Neural progenitor cell (in vitro differentiated cells): ENCODE measurements at regions not wholly inside any gene's neighbourhood (a gene's known extent, or its start where the extent isn't known, plus 50 kb on each side); places are given as distances from the start of the nearest gene placed in this dataset.

ENCODE experiments used
- DNase-seq: peaks from one replicate; pipeline ENCODE4 v3.0.0-alpha.2; 2016; ENCODE audit warnings: low spot score
- H2AFZ ChIP-seq: fragments of 200-600 bp; sonication (generic); replicated peaks from 2 replicates; pipeline ENCODE4 v1.6.1; 2016; ENCODE audit warnings: antibody characterized with exemption
- H3F3A ChIP-seq: fragments of 200-600 bp; sonication (generic); 2 replicates; pipeline ENCODE4 v1.6.1; 2016; ENCODE audit warnings: antibody characterized with exemption, low read depth
- H3K27ac ChIP-seq: fragments of 200-600 bp; sonication (generic); 2 replicates; pipeline ENCODE4 v1.5.1; 2016; ENCODE audit warnings: mild to moderate bottlenecking
- H3K27me3 ChIP-seq: fragments of 200-600 bp; sonication (generic); 2 replicates; pipeline ENCODE4 v1.6.1; 2016; ENCODE audit warnings: mild to moderate bottlenecking, moderate library complexity
- H3K36me3 ChIP-seq: fragments of 200-600 bp; sonication (generic); 2 replicates; pipeline ENCODE4 v1.5.1; 2016
- H3K4me1 ChIP-seq: fragments of 200-600 bp; sonication (generic); 2 replicates; pipeline ENCODE4 v1.6.1; 2016; ENCODE audit warnings: mixed run types
- H3K4me2 ChIP-seq: fragments of 200-600 bp; sonication (generic); 2 replicates; pipeline ENCODE4 v1.6.1; 2016
- H3K4me3 ChIP-seq: fragments of 200-600 bp; sonication (generic); 2 replicates; pipeline ENCODE4 v1.5.1; 2016
- H3K79me2 ChIP-seq: fragments of 200-600 bp; sonication (generic); 2 replicates; pipeline ENCODE4 v1.6.1; 2016; ENCODE audit warnings: low read depth
- H3K9ac ChIP-seq: fragments of 200-600 bp; sonication (generic); 2 replicates; pipeline ENCODE4 v1.6.1; 2016
- H3K9me3 ChIP-seq: fragments of 200-600 bp; sonication (generic); 2 replicates; pipeline ENCODE4 v1.5.1; 2016; ENCODE audit warnings: low read depth
- H4K20me1 ChIP-seq: fragments of 200-600 bp; sonication (generic); 2 replicates; pipeline ENCODE4 v1.6.1; 2016; ENCODE audit warnings: low read depth
- H3K27ac Mint-ChIP-seq: 3 replicates; pipeline ENCODE4 v1.8.0; 2021; ENCODE audit warnings: mixed read lengths
- H3K27me3 Mint-ChIP-seq: 2 replicates; pipeline ENCODE4 v1.8.0; 2022; ENCODE audit warnings: low read depth, mild to moderate bottlenecking, inconsistent platforms, moderate library complexity, mixed read lengths; ENCODE audit not compliant: insufficient read depth
- H3K36me3 Mint-ChIP-seq: 3 replicates; pipeline ENCODE4 v1.8.0; 2021; ENCODE audit warnings: mixed read lengths
- H3K4me1 Mint-ChIP-seq: 3 replicates; pipeline ENCODE4 v1.8.0; 2021; ENCODE audit warnings: mixed read lengths
- H3K4me3 Mint-ChIP-seq: 3 replicates; pipeline ENCODE4 v1.8.0; 2021; ENCODE audit warnings: mild to moderate bottlenecking, moderate library complexity, mixed read lengths
- H3K9me3 Mint-ChIP-seq: 3 replicates; pipeline ENCODE4 v1.8.0; 2020; ENCODE audit warnings: mixed read lengths
- EZH2 ChIP-seq: fragments of 200-600 bp; sonication (generic); IDR thresholded peaks from 2 replicates; pipeline ENCODE4 v1.6.1; 2017; ENCODE audit warnings: antibody characterized with exemption, mild to moderate bottlenecking, moderate library complexity
- EZH2phosphoT487 ChIP-seq: fragments of 200-600 bp; sonication (generic); IDR thresholded peaks from 2 replicates; pipeline ENCODE4 v1.6.1; 2017; ENCODE audit warnings: antibody characterized with exemption
- TF ChIP-seq, protein P1 (sequence below): fragments of 200-600 bp; sonication (generic); IDR thresholded peaks from 2 replicates; pipeline ENCODE4 v1.5.1; 2017; ENCODE audit warnings: antibody characterized with exemption, mild to moderate bottlenecking

DNA sequence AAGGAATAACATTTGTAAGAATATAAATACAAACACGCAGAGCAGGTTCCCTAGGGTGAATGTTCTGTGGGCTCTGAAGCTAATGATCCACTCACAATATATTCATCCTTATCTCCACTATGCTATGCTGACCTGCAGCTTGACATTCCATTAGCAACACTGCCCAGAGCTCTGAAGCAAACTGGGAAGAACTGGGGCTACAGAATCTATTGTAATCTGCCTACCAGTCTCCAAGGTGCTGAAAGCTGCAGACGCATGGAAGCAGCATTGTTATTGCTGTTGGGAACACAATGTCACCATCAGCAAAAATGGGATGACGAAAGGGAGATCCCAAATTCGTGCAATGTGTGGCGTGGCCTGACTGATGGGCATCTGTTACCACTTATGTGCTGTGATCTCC is 316.7 kb upstream of the RORA start:
- no peaks in the 10 kb centered on the region for H3K9me3 ChIP-seq
- H3K36me3 ChIP-seq = no peaks in the 10 kb centered on the region
- Mint-ChIP-seq H3K4me1 (no peaks in the 10 kb centered on the region), H3K36me3 (no peaks in the 10 kb centered on the region), H3K27me3 (peaks cover 4% of the 10 kb centered on the region), H3K27ac (no peak overlapping the region), H3K4me3 (no peak overlapping the region), H3K9me3 (no peaks in the 10 kb centered on the region)
- H3K9ac ChIP-seq = no peak overlapping the region
- no peaks in the 10 kb centered on the region for H3K27me3 ChIP-seq
- TF ChIP-seq EZH2phosphoT487 = no peak
- TF ChIP-seq, protein P1, sequence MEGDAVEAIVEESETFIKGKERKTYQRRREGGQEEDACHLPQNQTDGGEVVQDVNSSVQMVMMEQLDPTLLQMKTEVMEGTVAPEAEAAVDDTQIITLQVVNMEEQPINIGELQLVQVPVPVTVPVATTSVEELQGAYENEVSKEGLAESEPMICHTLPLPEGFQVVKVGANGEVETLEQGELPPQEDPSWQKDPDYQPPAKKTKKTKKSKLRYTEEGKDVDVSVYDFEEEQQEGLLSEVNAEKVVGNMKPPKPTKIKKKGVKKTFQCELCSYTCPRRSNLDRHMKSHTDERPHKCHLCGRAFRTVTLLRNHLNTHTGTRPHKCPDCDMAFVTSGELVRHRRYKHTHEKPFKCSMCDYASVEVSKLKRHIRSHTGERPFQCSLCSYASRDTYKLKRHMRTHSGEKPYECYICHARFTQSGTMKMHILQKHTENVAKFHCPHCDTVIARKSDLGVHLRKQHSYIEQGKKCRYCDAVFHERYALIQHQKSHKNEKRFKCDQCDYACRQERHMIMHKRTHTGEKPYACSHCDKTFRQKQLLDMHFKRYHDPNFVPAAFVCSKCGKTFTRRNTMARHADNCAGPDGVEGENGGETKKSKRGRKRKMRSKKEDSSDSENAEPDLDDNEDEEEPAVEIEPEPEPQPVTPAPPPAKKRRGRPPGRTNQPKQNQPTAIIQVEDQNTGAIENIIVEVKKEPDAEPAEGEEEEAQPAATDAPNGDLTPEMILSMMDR = no peak
- no peak for TF ChIP-seq EZH2
- no peak overlapping the region for H3K4me3 ChIP-seq
- H2AFZ ChIP-seq = no peak overlapping the region
- H3K27ac ChIP-seq = no peak overlapping the region
- H4K20me1 ChIP-seq = no peaks in the 10 kb centered on the region
- no peak for DNase-seq
- H3K4me1 ChIP-seq = no peaks in the 10 kb centered on the region
- H3K79me2 ChIP-seq = no peaks in the 10 kb centered on the region
- no peaks in the 10 kb centered on the region for H3F3A ChIP-seq
- H3K4me2 ChIP-seq = no peak overlapping the region

DNA sequence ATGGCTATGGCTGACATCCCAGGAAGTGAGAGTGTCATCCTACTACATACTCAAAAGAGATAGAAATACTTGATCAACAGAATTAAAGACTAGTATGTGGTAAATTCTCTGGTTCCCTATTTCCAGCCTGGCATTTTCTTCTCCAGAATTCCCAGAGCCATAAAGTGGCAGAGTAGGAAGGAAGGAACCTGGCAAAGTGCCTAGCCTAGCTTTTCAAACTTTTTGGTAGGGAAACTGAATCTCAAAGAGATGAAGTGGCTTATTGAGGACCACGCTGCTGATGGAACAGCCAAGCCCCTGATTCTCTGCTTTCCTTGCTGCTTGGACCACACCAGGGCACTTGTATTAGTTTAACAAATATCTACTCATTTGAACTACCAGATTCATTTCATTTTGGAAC is 312.4 kb upstream of the RORA start:
- Histone ChIP-seq H2AFZ (no peak overlapping the region), H3K4me2 (no peak overlapping the region), H3K36me3 (no peaks in the 10 kb centered on the region), H3K4me3 (no peak overlapping the region), H3K4me1 (peaks cover 25% of the 10 kb centered on the region), H3K27ac (no peak overlapping the region), H3F3A (peaks cover 12% of the 10 kb centered on the region), H3K9me3 (no peaks in the 10 kb centered on the region), H3K9ac (no peak overlapping the region), H3K27me3 (no peaks in the 10 kb centered on the region), H4K20me1 (no peaks in the 10 kb centered on the region), H3K79me2 (no peaks in the 10 kb centered on the region)
- Mint-ChIP-seq H3K9me3 (peaks cover under 1% of the 10 kb centered on the region), H3K4me3 (no peak overlapping the region), H3K4me1 (peaks cover 21% of the 10 kb centered on the region), H3K27me3 (peaks cover 11% of the 10 kb centered on the region), H3K36me3 (no peaks in the 10 kb centered on the region), H3K27ac (no peak overlapping the region)
- DNase-seq = no peak
- TF ChIP-seq EZH2 = no peak
- TF ChIP-seq, protein P1 = no peak
- no peak for TF ChIP-seq EZH2phosphoT487

DNA sequence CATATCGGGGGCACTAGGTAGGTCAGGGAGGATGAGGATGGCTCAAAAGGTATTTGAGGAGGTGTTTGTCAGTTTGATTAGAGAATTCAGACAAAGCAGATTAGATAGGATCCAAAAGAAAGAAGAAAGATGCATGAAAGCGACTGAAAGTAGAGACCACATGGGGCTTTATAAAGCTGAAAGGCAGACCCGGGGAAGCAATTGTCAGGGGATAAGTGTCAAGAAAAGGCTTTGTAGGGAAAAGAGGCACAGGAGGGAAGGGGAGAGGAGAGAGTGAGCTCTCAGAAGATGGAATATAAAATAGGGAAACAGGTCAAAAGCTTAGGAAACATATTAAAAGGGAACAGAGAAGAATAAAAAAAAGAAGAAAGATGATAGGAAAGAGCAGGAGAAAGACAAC is 308.2 kb upstream of the RORA start:
- peaks cover 17% of the 10 kb centered on the region for H3K27me3 Mint-ChIP-seq

More for the DNA sequence above, 308.2 kb upstream of the RORA start:
- Histone ChIP-seq H4K20me1 (no peaks in the 10 kb centered on the region), H3F3A (peaks cover 12% of the 10 kb centered on the region), H3K9ac (no peak overlapping the region), H3K4me2 (peak overlapping the region; percentile 35), H3K4me3 (no peak overlapping the region), H3K27ac (peak overlapping the region; percentile 9), H3K36me3 (no peaks in the 10 kb centered on the region), H3K79me2 (no peaks in the 10 kb centered on the region), H3K4me1 (peaks cover 42% of the 10 kb centered on the region), H2AFZ (no peak overlapping the region), H3K27me3 (no peaks in the 10 kb centered on the region), H3K9me3 (no peaks in the 10 kb centered on the region)
- peak; percentile 81 for DNase-seq
- peak overlapping the region; percentile 36 for H3K27ac Mint-ChIP-seq
- TF ChIP-seq EZH2 (no peak), EZH2phosphoT487 (no peak)
- TF ChIP-seq, protein P1 = no peak
- H3K4me3 Mint-ChIP-seq = peak overlapping the region; percentile 3
- no peaks in the 10 kb centered on the region for H3K36me3 Mint-ChIP-seq
- H3K4me1 Mint-ChIP-seq = peaks cover 43% of the 10 kb centered on the region
- peaks cover 2% of the 10 kb centered on the region for H3K9me3 Mint-ChIP-seq
